HUDEP-2 (cell line): ENCODE measurements at regions not wholly inside any gene's neighbourhood (a gene's known extent, or its start where the extent isn't known, plus 50 kb on each side); places are given as distances from the start of the nearest gene placed in this dataset.

ENCODE experiments used
- DNase-seq, 76 experiments: peaks; one replicate each; lab custom pipeline; 2025; ENCODE audit not compliant: unreplicated experiment in 76 of 76; lab: John Stamatoyannopoulos, UW

- DNase-seq, result no peak
Observed at GRCh38 chr2:120439637-120440384, 93.9 kb downstream of the INHBB start.

GRCh38 chr2:120440521-120441350 lies 94.8 kb downstream of the INHBB start:
- DNase-seq, result no peak

- no peak for DNase-seq
Observed at GRCh38 chr2:120441351-120441700, 95.4 kb downstream of the INHBB start.

- DNase-seq, result no peak
Observed at GRCh38 chr2:120441744-120442471, 96.0 kb downstream of the INHBB start.

GRCh38 chr2:120442541-120442922 lies 96.6 kb downstream of the INHBB start:
- no peak for DNase-seq

- no peak for DNase-seq
Observed at GRCh38 chr2:120442923-120443571, 97.1 kb downstream of the INHBB start.

- no peak for DNase-seq
Observed at GRCh38 chr2:120443946-120444345, 98.0 kb downstream of the INHBB start.

- no peak for DNase-seq
Observed at GRCh38 chr2:120444691-120445240, 98.8 kb downstream of the INHBB start.

- no peak for DNase-seq
Observed at GRCh38 chr2:120445449-120446143, 99.7 kb downstream of the INHBB start.

- no peak for DNase-seq
Observed at GRCh38 chr2:120446236-120447126, 100.5 kb downstream of the INHBB start.

GRCh38 chr2:120447127-120447785 lies 101.3 kb downstream of the INHBB start:
- no peak for DNase-seq

- DNase-seq, result no peak
Observed at GRCh38 chr2:120448436-120448835, 102.5 kb downstream of the INHBB start.

GRCh38 chr2:120448961-120449810 lies 103.2 kb downstream of the INHBB start:
- no peak for DNase-seq

GRCh38 chr2:120450196-120450820 lies 104.4 kb downstream of the INHBB start:
- no peak for DNase-seq

- no peak for DNase-seq
Observed at GRCh38 chr2:120451334-120451733, 105.4 kb downstream of the INHBB start.

GRCh38 chr2:120452131-120452530 lies 106.2 kb downstream of the INHBB start:
- no peak for DNase-seq

- no peak for DNase-seq
Observed at GRCh38 chr2:120452945-120453634, 107.2 kb downstream of the INHBB start.
